ENCODE measurements at regions not wholly inside any gene's neighbourhood (a gene's known extent, or its start where the extent isn't known, plus 50 kb on each side); places are given as distances from the start of the nearest gene placed in this dataset.

DNA sequence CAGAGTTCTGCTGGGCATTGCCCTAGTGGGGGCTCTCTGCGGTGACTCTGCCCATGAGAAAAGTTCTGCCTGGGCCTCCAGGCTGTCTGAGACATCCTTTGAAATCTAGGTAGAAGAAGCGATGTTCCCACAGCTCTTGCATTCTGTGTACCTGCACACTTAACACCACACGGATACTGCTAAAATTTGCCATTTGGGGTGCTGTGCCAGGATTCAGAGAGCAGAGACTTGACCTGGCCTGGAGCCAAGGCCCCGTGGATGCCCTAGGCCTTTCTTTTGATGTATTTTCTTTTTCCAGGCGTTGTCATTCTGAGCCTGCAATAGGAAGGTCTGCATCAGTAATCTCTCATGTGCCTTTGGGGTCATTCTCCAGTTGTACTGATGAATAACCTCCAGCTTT is 89.3 kb upstream of the IL12B start:
- H3K4me3 ChIP-seq (ENCODE audit: low read depth, low read length) = no peak overlapping the region
- peak; percentile 25 for DNase-seq (ENCODE audit: low read depth)
- TF ChIP-seq, protein P1, sequence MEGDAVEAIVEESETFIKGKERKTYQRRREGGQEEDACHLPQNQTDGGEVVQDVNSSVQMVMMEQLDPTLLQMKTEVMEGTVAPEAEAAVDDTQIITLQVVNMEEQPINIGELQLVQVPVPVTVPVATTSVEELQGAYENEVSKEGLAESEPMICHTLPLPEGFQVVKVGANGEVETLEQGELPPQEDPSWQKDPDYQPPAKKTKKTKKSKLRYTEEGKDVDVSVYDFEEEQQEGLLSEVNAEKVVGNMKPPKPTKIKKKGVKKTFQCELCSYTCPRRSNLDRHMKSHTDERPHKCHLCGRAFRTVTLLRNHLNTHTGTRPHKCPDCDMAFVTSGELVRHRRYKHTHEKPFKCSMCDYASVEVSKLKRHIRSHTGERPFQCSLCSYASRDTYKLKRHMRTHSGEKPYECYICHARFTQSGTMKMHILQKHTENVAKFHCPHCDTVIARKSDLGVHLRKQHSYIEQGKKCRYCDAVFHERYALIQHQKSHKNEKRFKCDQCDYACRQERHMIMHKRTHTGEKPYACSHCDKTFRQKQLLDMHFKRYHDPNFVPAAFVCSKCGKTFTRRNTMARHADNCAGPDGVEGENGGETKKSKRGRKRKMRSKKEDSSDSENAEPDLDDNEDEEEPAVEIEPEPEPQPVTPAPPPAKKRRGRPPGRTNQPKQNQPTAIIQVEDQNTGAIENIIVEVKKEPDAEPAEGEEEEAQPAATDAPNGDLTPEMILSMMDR (IDR thresholded peaks at IDR 0.05; ENCODE audit: insufficient read depth, low read depth, low read length, missing control alignments) = no peak

DNA sequence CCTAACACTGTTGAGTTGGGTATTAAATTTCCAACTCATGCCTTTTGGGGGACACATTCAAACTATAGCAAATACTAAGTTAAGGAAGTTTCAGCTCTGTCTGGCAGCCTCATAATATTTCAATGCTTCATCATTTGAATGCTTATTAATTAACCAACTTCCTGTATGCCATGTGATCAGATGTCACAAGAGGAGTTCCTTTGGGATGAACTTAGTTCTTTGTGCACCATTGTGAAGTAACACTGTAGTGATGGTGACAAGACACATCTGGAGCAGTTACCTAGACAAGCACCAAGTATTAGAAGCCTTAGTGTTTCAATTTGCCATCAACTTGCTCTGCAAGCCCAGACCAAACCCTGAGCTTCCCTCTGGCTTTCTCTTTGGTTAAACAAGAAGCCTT is 90.7 kb upstream of the IL12B start:
- DNase-seq (ENCODE audit: low read depth) = no peak
- TF ChIP-seq, protein P1 (IDR thresholded peaks at IDR 0.05; ENCODE audit: insufficient read depth, low read depth, low read length, missing control alignments) = no peak
- H3K4me3 ChIP-seq (ENCODE audit: low read depth, low read length) = no peak overlapping the region

DNA sequence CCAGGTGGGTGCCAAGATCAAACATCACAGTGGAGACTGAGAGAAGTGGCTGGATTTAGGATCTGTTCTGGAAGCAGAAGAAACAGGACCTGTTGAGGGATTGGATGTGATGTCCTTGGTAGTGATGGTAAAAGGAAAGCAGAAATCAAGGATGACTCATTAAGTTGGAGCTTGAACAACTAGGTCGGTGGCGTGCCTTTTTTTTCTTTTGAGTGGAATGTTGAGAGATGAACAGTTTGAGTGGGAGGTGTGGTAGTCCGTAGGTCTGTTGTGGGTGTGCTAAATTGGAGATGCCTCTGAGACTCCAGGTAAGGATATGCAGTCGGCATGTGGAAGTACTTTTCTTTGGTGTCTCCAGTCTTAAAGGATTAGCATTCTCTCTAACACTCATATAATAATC is 92.1 kb upstream of the IL12B start:
- TF ChIP-seq, protein P1 (IDR thresholded peaks at IDR 0.05; ENCODE audit: insufficient read depth, low read depth, low read length, missing control alignments) = no peak
- no peak for DNase-seq (ENCODE audit: low read depth)
- no peak overlapping the region for H3K4me3 ChIP-seq (ENCODE audit: low read depth, low read length)

DNA sequence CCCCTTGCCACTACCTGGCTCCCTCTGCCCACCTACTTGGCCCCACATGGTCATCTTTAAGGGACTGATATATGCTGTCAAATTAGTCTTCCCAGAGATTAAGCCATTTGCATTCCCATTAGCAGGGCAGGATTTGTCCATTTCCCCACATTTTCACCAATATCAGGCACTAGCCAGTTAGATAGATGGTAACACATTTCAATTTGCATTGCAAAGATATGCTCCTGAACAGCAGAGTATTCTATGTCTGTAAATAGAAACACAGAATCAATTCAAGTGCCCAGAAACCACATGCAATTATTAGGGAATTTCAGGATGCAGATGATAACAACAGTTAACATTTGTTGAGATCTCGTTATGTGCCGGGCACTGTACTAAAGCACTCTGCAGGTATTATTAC is 92.6 kb upstream of the IL12B start:
- TF ChIP-seq, protein P1 (IDR thresholded peaks at IDR 0.05; ENCODE audit: insufficient read depth, low read depth, low read length, missing control alignments) = no peak
- no peak overlapping the region for H3K4me3 ChIP-seq (ENCODE audit: low read depth, low read length)
- no peak for DNase-seq (ENCODE audit: low read depth)

DNA sequence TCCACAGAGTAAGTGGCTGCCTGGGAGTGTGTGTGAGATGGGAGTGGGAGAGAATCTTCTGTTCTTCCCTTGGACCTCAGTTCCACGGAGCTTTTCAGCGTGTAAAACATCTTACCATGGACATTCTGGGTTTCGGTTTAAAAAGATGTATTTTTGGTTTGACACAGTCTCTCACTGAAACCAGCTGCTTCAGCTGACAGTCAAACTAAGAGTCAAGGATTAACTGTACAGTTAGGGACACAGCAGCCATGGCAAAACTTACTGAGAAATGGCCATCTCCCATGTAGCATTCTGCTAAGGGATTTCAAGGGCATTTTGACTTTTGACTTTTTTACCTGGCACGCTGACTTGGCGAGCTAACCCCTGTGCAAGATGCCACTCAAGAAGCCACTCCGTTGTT is 93.8 kb upstream of the IL12B start:
- TF ChIP-seq, protein P1 (IDR thresholded peaks at IDR 0.05; ENCODE audit: insufficient read depth, low read depth, low read length, missing control alignments) = no peak

DNA sequence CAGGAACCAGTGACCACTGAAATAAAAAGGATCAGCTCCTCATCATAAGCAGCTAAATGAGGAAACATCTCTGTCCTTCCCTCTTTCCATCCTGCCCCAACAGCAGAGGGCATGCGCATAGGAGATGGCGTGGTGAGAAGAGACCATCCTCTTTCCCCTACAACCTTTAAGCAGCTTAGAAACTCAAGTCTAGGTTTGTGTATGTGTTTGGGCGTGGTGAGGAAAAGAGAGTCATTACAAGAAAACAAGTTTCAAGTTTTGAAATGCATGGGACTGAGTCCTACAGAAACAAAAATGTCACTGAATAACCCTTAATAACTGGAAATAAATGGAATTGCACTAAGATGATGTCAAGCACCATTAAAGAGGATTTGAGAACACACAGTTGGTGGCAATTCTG is 96.4 kb upstream of the IL12B start:
- peak; percentile 34 for DNase-seq (ENCODE audit: low read depth)
- TF ChIP-seq, protein P1 (IDR thresholded peaks at IDR 0.05; ENCODE audit: insufficient read depth, low read depth, low read length, missing control alignments) = no peak
- H3K4me3 ChIP-seq (ENCODE audit: low read depth, low read length) = no peak overlapping the region

More for the DNA sequence above, 93.8 kb upstream of the IL12B start:
- H3K4me3 ChIP-seq (ENCODE audit: low read depth, low read length) = no peak overlapping the region
- DNase-seq (ENCODE audit: low read depth) = peak; percentile 23

DNA sequence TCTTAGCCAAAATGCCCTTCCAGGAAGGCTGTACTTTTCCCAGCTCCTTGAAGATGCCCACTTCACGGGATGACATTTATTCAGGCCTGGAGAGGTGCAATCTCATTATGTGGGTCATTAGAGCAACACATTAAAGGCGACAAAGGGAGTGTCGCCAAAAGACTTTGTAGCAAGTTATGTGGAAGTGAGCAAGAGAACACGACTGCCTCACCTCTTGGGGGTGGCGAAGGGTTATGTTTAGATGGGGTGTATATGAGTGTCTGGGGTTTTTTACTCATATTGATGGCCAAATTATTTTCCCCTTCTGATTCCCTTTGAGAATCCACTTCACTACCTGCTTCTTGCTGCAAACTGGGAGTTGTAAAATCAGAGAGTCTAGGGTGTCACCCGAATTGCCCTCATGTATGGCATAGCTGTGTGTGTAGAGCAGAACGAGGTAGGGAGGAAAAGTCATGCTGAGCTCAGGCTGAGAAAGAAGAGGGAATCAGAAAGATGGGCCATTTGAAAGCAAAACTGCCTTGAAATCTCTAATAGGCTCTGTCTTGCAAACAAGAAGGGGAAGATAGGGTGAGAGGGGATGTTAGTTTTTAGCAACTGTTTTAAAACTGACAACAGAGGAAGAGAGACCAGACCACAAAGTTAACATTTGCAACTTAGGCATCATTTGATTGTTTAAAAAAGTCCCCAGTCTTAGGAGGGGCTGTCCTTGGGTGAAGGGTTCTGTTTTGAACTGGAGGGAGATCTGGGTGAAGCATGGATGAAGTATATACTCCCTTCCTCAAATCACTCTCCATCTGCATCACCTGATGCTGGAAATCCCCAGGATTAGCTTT is 97.1 kb upstream of the IL12B start:
- DNase-seq (ENCODE audit: low read depth) = peak; percentile 75
- TF ChIP-seq, protein P1 (IDR thresholded peaks at IDR 0.05; ENCODE audit: insufficient read depth, low read depth, low read length, missing control alignments) = no peak
- H3K4me3 ChIP-seq (ENCODE audit: low read depth, low read length) = no peak overlapping the region

Measured in GM12865 (cell line).